PC-9 (cell line): ENCODE measurements at regions not wholly inside any gene's neighbourhood (a gene's known extent, or its start where the extent isn't known, plus 50 kb on each side); places are given as distances from the start of the nearest gene placed in this dataset.

Experiments
- BruUV-seq: library from RNA; stranded (reverse); fragments of 400-500 nt; replicated peaks from 2 replicates; lab custom pipeline; 2021; lab: Mats Ljungman, UMichigan
- CTCF ChIA-PET: fragments of 300-600 bp; sonication (Branson Sonifier 250); formaldehyde crosslinking; loops from one replicate; lab custom pipeline; 2022; ENCODE audit warnings: antibody characterized with exemption; lab: Charles Lee
- POLR2A ChIA-PET: fragments of 300-600 bp; sonication (Branson Sonifier 250); formaldehyde crosslinking; loops from one replicate; lab custom pipeline; 2022; ENCODE audit warnings: antibody characterized with exemption; ENCODE audit not compliant: unreplicated experiment; lab: Charles Lee
- DNase-seq, 2 experiments: peaks; one replicate each; pipeline versions ENCODE4 v3.0.0 to v3.0.0-alpha.2; 2015 to 2022; ENCODE audit warnings: mixed read lengths in 1 of 2
- H2AFZ ChIP-seq: fragments of 200-600 bp; sonication (generic); 2 replicates; pipeline ENCODE4 v1.8.1; 2017; ENCODE audit warnings: antibody characterized with exemption
- H3F3A ChIP-seq: fragments of 200-600 bp; sonication (generic); 2 replicates; pipeline ENCODE4 v1.8.1; 2017; ENCODE audit warnings: antibody characterized with exemption, mild to moderate bottlenecking, low read depth; ENCODE audit not compliant: insufficient read depth
- H3K27ac ChIP-seq: fragments of 200-600 bp; sonication (generic); 2 replicates; pipeline ENCODE4 v1.6.1; 2016; ENCODE audit warnings: mixed run types
- H3K27me3 ChIP-seq: fragments of 200-600 bp; sonication (generic); 2 replicates; pipeline ENCODE4 v1.6.1; 2016; ENCODE audit warnings: low read depth, mixed run types; ENCODE audit not compliant: insufficient read depth
- H3K36me3 ChIP-seq: fragments of 200-600 bp; sonication (generic); 2 replicates; pipeline ENCODE4 v1.6.1; 2016; ENCODE audit warnings: low read depth, mixed run types
- H3K4me1 ChIP-seq: fragments of 200-600 bp; sonication (generic); replicated peaks from 2 replicates; pipeline ENCODE4 v1.6.1; 2016; ENCODE audit warnings: mixed run types; ENCODE audit not compliant: insufficient read depth
- H3K4me2 ChIP-seq: fragments of 200-600 bp; sonication (generic); 2 replicates; pipeline ENCODE4 v1.6.1; 2017; ENCODE audit warnings: mixed run types
- H3K4me3 ChIP-seq: fragments of 200-600 bp; sonication (generic); 2 replicates; pipeline ENCODE4 v1.6.1; 2016; ENCODE audit warnings: mixed run types
- H3K79me2 ChIP-seq: fragments of 200-600 bp; sonication (generic); 2 replicates; pipeline ENCODE4 v1.6.1; 2017; ENCODE audit warnings: low read depth, mixed run types
- H3K9me2 ChIP-seq: fragments of 200-600 bp; sonication (generic); 2 replicates; pipeline ENCODE4 v1.8.1; 2017; ENCODE audit warnings: mild to moderate bottlenecking; ENCODE audit not compliant: insufficient read depth
- H3K9me3 ChIP-seq: fragments of 200-600 bp; sonication (generic); 2 replicates; pipeline ENCODE4 v1.8.1; 2016; ENCODE audit warnings: low read depth; ENCODE audit not compliant: insufficient read depth
- H4K20me1 ChIP-seq: fragments of 200-600 bp; sonication (generic); 2 replicates; pipeline ENCODE4 v1.8.1; 2017; ENCODE audit not compliant: insufficient read depth
- CTCF ChIP-seq: fragments of 200-600 bp; sonication (generic); conservative IDR thresholded peaks from 2 replicates; pipeline ENCODE4 v1.6.1; 2017; ENCODE audit warnings: mixed run types, antibody characterized with exemption, mild to moderate bottlenecking, moderate library complexity
- EZH2 ChIP-seq: fragments of 200-600 bp; sonication (generic); IDR thresholded peaks from 2 replicates; pipeline ENCODE4 v1.8.0; 2017; ENCODE audit warnings: antibody characterized with exemption, low read depth
- intact Hi-C: fragments of 100-400 bp; cut with micrococcal nuclease; formaldehyde crosslinking; loops from one replicate; pipeline ENCODE4 v1.10.0; 2022; ENCODE audit not compliant: unreplicated experiment

- H3K9me2 ChIP-seq, result no peaks in the 10 kb centered on the region
- no peaks in the 10 kb centered on the region for H3K9me3 ChIP-seq
- no peaks in the 10 kb centered on the region for H4K20me1 ChIP-seq
- no peaks in the 10 kb centered on the region for H3K79me2 ChIP-seq
- ChIA-PET CTCF (no interaction called here), POLR2A (no interaction called here)
- no peaks in the 10 kb centered on the region for H3F3A ChIP-seq
- H3K27me3 ChIP-seq, result peaks cover 84% of the 10 kb centered on the region
- no TSS peak for BruUV-seq
- no peak for DNase-seq
- H3K36me3 ChIP-seq, result no peaks in the 10 kb centered on the region
- H2AFZ ChIP-seq, result no peak overlapping the region
- H3K27ac ChIP-seq, result no peak overlapping the region
- H3K4me1 ChIP-seq, result no peaks in the 10 kb centered on the region
- intact Hi-C loops, result no loop called here
- H3K4me3 ChIP-seq, result no peak overlapping the region
- TF ChIP-seq EZH2 (no peak), CTCF (no peak)
- H3K4me2 ChIP-seq, result no peak overlapping the region
These were observed 62.8 kb upstream of the ADGRA1 start for GRCh38 chr10:133024704-133025557.

GRCh38 chr10:133023216-133023843, 64.4 kb upstream of the ADGRA1 start:
- no peaks in the 10 kb centered on the region for H3K9me2 ChIP-seq
- no peak overlapping the region for H3K4me3 ChIP-seq
- ChIA-PET POLR2A (no interaction called here), CTCF (no interaction called here)
- peaks cover 75% of the 10 kb centered on the region for H3K27me3 ChIP-seq
- no peak overlapping the region for H2AFZ ChIP-seq
- no peak overlapping the region for H3K4me2 ChIP-seq
- DNase-seq, result no peak
- H3F3A ChIP-seq, result no peaks in the 10 kb centered on the region
- intact Hi-C loops, result no loop called here
- no peak for TF ChIP-seq EZH2
- no peak for TF ChIP-seq CTCF
- no peaks in the 10 kb centered on the region for H3K36me3 ChIP-seq
- H3K27ac ChIP-seq, result no peak overlapping the region
- H3K4me1 ChIP-seq, result no peaks in the 10 kb centered on the region
- no peaks in the 10 kb centered on the region for H3K79me2 ChIP-seq
- no TSS peak for BruUV-seq
- H3K9me3 ChIP-seq, result no peaks in the 10 kb centered on the region
- H4K20me1 ChIP-seq, result no peaks in the 10 kb centered on the region

GRCh38 chr10:133022776-133023100, 65.0 kb upstream of the ADGRA1 start:
- no peak for TF ChIP-seq EZH2
- no peak for TF ChIP-seq CTCF
- BruUV-seq, result no TSS peak
- peaks cover 72% of the 10 kb centered on the region for H3K27me3 ChIP-seq
- H4K20me1 ChIP-seq, result no peaks in the 10 kb centered on the region
- no peaks in the 10 kb centered on the region for H3K79me2 ChIP-seq
- POLR2A ChIA-PET, result no interaction called here
- no peak overlapping the region for H2AFZ ChIP-seq
- no peak overlapping the region for H3K4me3 ChIP-seq
- CTCF ChIA-PET, result interaction anchor here (0.6 kb wide), 1 partner anchor 334 kb away, joined by 3 read pairs; no protein-coding TSS in a partner anchor
- no peaks in the 10 kb centered on the region for H3K36me3 ChIP-seq
- no peak overlapping the region for H3K4me2 ChIP-seq
- H3K27ac ChIP-seq, result no peak overlapping the region
- intact Hi-C loops, result no loop called here
- no peaks in the 10 kb centered on the region for H3K9me3 ChIP-seq
- H3F3A ChIP-seq, result no peaks in the 10 kb centered on the region
- no peak for DNase-seq
- no peaks in the 10 kb centered on the region for H3K9me2 ChIP-seq
- H3K4me1 ChIP-seq, result no peaks in the 10 kb centered on the region
